Neural crest cell (in vitro differentiated cells): ENCODE measurements at regions not wholly inside any gene's neighbourhood (a gene's known extent, or its start where the extent isn't known, plus 50 kb on each side); places are given as distances from the start of the nearest gene placed in this dataset.

Experiments used
- DNase-seq: peaks from one replicate; pipeline ENCODE4 v3.0.0; 2021; ENCODE audit warnings: low read depth, mixed read lengths, low spot score
- H3K27ac Mint-ChIP-seq: one replicate; pipeline ENCODE4 v1.8.0; 2021; ENCODE audit warnings: mild to moderate bottlenecking, mixed read lengths; ENCODE audit not compliant: unreplicated experiment
- H3K27me3 Mint-ChIP-seq: 2 replicates; pipeline ENCODE4 v1.8.0; 2021; ENCODE audit warnings: low read depth, mild to moderate bottlenecking, mixed read lengths
- H3K36me3 Mint-ChIP-seq: 2 replicates; pipeline ENCODE4 v1.8.0; 2021; ENCODE audit warnings: low read depth, mild to moderate bottlenecking, mixed read lengths
- H3K4me1 Mint-ChIP-seq: 2 replicates; pipeline ENCODE4 v1.8.0; 2021; ENCODE audit warnings: mixed read lengths
- H3K4me3 Mint-ChIP-seq: one replicate; pipeline ENCODE4 v1.8.0; 2021; ENCODE audit warnings: mild to moderate bottlenecking, mixed read lengths
- H3K9me3 Mint-ChIP-seq: 2 replicates; pipeline ENCODE4 v1.8.0; 2021; ENCODE audit warnings: mixed read lengths
- CTCF ChIP-seq: fragments of 200-600 bp; sonication (generic); conservative IDR thresholded peaks from 2 replicates; pipeline ENCODE4 v1.5.0; 2021; ENCODE audit warnings: antibody characterized with exemption, mild to moderate bottlenecking

GRCh38 chr13:32911506-32911905 is 104.7 kb upstream of the KL start:
- H3K9me3 Mint-ChIP-seq = peaks cover 3% of the 10 kb centered on the region
- H3K4me3 Mint-ChIP-seq = no peak overlapping the region
- no peak for DNase-seq
- no peaks in the 10 kb centered on the region for H3K27me3 Mint-ChIP-seq
- peak; percentile 51 for TF ChIP-seq CTCF
- peaks cover 9% of the 10 kb centered on the region for H3K4me1 Mint-ChIP-seq
- no peak overlapping the region for H3K27ac Mint-ChIP-seq
- peaks cover 2% of the 10 kb centered on the region for H3K36me3 Mint-ChIP-seq

- Mint-ChIP-seq H3K27me3 (no peaks in the 10 kb centered on the region), H3K4me1 (peaks cover 3% of the 10 kb centered on the region), H3K36me3 (peaks cover 9% of the 10 kb centered on the region), H3K4me3 (no peak overlapping the region), H3K9me3 (peaks cover 9% of the 10 kb centered on the region), H3K27ac (no peak overlapping the region)
- no peak for DNase-seq
- no peak for TF ChIP-seq CTCF
Measured at GRCh38 chr13:32914686-32915085, 101.5 kb upstream of the KL start.

- Mint-ChIP-seq H3K4me3 (no peak overlapping the region), H3K27ac (no peak overlapping the region), H3K4me1 (no peaks in the 10 kb centered on the region), H3K27me3 (no peaks in the 10 kb centered on the region), H3K36me3 (peaks cover 9% of the 10 kb centered on the region), H3K9me3 (peaks cover 9% of the 10 kb centered on the region)
- no peak for DNase-seq
- no peak for TF ChIP-seq CTCF
Measured at GRCh38 chr13:32917504-32917903, 98.7 kb upstream of the KL start.

GRCh38 chr13:32923725-32924124 is 92.5 kb upstream of the KL start:
- Mint-ChIP-seq H3K27me3 (no peaks in the 10 kb centered on the region), H3K4me1 (no peaks in the 10 kb centered on the region), H3K9me3 (no peaks in the 10 kb centered on the region), H3K4me3 (no peak overlapping the region), H3K36me3 (no peaks in the 10 kb centered on the region), H3K27ac (no peak overlapping the region)
- DNase-seq = no peak
- TF ChIP-seq CTCF = no peak

GRCh38 chr13:32924886-32925285 is 91.3 kb upstream of the KL start:
- TF ChIP-seq CTCF = no peak
- Mint-ChIP-seq H3K36me3 (no peaks in the 10 kb centered on the region), H3K9me3 (peaks cover 5% of the 10 kb centered on the region), H3K4me1 (no peaks in the 10 kb centered on the region), H3K27ac (no peak overlapping the region), H3K4me3 (no peak overlapping the region), H3K27me3 (no peaks in the 10 kb centered on the region)
- DNase-seq = no peak

- Mint-ChIP-seq H3K36me3 (peaks cover 2% of the 10 kb centered on the region), H3K4me1 (no peaks in the 10 kb centered on the region), H3K27ac (no peak overlapping the region), H3K4me3 (no peak overlapping the region), H3K9me3 (peaks cover 6% of the 10 kb centered on the region), H3K27me3 (no peaks in the 10 kb centered on the region)
- no peak for DNase-seq
- TF ChIP-seq CTCF = no peak
Measured at GRCh38 chr13:32925506-32925905, 90.7 kb upstream of the KL start.
